NCI-H748 (cell line): ENCODE measurements at regions not wholly inside any gene's neighbourhood (a gene's known extent, or its start where the extent isn't known, plus 50 kb on each side); places are given as distances from the start of the nearest gene placed in this dataset.
A peak's percentile ranks its signal among the peaks of the same experiment; 100 is the strongest.

Source experiments
- DNase-seq: peaks from one replicate; lab custom pipeline; 2025; ENCODE audit not compliant: unreplicated experiment; lab: John Stamatoyannopoulos, UW

DNA sequence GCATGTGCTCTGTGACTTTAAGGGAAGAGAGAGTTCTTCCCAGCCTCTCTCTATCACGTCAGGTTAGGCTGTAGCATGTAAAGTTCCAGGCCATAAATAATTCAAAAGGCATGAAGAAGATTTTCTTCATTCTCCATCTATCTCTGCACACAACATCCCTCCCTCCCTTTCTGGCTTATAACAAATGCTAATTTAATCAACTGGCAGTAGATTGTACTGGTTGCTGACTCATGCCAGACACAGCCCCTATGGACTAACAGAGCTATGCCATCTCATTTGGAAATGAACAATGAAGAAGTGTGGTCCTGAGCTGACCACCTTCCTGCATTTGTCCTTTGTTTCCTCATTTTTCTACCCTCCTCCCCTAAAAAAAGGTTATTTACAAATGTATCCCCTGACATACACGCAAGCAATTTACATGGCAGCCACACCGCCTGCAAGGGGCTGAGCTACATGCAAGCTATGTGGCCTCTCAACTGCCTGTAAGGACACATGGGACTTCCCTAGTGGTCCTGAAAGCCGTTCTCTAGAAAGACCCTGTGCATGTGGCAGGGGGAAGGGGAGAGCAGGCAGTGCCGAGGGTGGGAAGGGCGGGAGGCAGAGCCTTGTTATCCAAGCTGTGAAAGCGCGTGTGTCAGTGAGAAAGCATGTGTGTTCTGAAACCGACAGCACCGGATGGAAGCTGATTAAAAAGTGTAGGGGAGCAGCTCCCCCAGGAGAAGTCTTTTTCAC is 90.9 kb upstream of the KLF7 start:
- peak; percentile 43 for DNase-seq

DNA sequence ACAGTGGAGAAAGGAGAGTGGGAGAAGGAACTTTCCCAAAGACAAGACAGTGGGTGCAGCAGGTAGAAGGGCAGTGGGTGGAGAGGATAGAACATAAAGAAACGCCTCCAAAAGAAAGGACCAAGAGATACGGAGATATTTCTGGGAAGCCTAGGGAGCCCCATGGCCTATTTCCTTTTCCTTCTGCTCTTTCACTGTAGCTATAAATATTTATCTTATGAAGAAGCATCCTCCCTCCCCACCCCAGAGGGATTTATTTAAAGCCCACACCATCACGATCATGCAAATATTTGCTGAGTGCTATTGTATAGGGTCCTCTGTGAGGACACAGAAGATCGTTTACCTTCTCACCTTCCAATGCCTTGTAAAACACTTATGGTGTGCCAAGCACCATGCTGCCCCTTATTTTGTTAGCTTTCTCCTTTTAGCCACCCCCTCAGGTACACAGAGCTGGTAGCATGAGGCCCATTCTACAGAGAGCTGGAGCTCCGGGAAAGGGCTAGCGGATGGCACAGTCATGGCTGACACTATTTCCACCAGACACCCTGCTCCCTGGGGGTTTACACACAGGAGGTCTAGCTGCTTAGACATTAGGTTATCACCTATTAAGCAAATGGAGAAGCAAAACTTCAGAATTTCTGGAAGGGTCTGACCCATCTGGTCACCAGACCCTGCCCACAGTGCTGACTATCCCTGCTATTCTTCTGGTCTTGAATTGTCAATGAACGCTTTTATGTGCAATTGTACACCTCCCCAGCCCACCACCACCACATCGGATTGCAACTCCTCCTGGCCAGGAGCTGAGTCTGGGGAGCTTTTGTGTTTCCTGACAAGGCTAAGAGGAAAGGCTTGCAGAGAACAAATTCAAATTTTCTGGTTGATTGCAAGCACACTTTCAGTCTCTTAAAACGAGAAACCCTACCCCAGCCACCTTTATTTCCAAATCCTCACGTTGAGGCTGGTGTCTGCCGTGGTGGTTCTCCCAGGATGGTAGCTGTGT is 91.8 kb upstream of the KLF7 start:
- peak; percentile 93 for DNase-seq

DNA sequence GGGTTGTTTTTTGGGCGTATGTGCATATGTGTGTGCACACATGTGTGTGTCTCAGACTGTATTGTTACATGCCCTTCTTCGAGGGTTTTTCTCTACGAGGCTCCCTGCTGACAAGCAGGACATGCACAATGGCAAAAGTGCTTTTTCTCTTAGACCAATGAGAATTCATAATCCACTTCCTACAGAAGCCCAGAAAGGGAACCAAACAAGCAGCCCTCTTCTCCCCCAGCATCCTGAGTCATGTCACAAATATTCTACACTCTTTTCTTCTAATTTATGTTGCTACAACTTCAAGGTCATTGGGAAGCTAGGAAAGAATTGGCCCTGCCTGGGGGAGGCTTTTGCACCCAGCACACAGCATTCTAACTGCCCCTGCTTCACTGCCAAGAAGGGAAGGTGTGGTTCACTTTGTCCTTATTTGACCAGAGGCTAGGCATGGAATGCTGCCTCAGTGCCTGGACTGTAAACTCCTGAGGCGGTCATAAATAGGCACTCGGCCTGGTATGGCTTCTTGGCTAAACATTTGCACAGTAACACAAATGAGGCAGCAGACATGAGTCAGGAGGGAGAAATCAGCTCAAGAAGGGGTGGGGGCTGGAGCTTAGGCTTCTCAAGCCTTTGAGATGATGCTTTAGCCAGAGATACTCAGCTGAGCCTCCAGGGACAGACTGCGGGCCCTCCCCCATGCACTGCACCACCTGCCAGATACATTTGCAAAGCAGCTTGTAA is 92.7 kb upstream of the KLF7 start:
- peak; percentile 46 for DNase-seq

DNA sequence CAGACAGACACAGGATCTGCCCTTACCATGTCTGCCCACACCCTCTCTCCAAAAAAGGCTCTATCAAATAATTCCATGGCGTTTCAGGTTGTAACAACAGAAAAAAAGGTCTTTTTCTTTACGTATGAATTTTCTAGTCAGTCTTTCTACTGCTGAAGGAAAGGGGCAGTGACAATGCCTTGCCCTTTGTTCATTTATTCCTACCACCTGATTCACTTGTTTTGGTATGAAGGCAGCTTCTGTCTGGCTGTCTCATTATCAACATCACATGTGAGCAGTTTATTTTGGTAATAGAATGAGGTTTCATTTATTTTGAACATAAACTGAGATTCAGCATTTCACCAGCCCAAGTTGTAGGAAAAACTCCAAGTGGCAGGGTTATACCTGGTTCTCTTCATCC is 94.3 kb upstream of the KLF7 start:
- no peak for DNase-seq

GRCh38 chr2:207260947-207261346 is 95.2 kb upstream of the KLF7 start:
- DNase-seq = no peak

DNA sequence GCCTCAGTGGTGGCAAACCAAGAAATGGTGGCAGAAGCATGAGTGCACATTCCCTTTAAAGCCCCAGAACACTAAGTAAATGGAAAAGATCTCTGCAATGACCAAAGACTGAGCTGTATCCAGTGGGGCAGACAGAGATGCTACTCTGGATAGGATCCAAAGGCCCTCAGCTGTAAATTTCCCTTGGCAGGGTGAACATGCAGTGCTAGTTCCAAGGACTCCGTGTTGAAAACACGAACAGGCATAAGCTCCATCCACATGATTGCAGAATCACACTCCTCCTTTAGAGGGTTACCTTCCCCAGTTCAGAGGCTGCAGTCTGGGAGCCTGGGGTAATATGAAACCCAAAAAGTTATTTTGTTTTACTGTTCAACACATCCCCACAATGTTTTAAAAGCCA is 98.6 kb upstream of the KLF7 start:
- no peak for DNase-seq

GRCh38 chr2:207265332-207265731 is 99.6 kb upstream of the KLF7 start:
- no peak for DNase-seq

DNA sequence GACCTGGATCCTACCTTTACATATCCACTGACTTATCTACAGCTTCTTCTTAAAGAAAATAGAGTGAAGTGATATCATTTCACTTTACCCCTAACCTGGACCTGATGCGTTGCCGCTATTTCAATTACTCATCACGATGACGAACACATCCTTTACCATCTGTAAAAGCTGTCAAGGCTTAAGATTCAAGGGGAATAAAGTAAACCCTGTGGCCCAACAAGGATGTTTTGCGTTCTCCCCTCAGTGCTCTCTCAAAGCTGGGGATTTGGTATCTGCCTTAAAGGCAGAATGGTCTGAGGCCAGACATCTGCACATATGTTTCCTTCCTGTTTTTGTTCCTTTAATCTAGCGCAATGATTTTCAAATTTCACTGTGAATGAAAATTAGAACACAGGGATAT is 100.1 kb upstream of the KLF7 start:
- DNase-seq = no peak

DNA sequence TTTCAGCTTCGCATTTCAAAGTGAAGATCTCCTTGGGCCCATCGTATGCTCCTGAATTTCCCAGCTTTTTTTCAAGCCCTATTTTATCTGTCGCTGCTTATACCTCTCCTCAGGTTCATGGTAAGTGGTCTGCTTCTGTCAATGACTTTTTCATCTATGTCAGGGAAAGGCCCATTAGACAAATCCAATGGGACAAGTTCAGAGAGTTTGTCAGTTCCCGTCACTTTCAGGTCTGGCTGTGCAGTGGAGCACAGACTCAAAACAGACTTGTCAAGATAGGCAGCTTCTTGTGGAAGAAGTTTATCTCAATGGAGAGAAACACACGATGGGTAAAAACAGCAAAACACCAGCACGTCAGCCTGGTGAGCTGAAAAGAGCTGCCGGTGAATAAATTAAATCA is 100.9 kb upstream of the KLF7 start:
- DNase-seq = no peak

DNA sequence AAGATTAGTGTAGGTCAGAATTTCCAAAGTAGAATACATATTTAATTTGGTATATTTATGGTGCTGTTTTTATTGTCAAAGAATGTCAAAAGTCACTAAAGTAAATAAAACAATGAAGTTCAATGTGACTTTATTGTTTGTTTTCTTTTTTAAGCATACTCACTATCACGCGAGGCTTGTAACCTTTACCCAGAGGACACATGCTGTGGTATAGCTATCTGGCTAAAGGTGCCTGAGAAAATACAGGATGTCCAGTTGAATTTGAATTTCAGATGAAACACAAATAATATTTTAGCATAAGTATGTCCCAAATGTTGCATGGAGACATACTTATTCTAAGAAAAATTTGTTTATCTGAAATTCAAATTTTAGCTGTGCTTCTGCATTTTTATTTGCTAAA is 103.3 kb upstream of the KLF7 start:
- DNase-seq = no peak

- DNase-seq = no peak
Measured at GRCh38 chr2:207274530-207275189, 108.9 kb upstream of the KLF7 start.

GRCh38 chr2:207275779-207276178 is 110.0 kb upstream of the KLF7 start:
- no peak for DNase-seq

DNA sequence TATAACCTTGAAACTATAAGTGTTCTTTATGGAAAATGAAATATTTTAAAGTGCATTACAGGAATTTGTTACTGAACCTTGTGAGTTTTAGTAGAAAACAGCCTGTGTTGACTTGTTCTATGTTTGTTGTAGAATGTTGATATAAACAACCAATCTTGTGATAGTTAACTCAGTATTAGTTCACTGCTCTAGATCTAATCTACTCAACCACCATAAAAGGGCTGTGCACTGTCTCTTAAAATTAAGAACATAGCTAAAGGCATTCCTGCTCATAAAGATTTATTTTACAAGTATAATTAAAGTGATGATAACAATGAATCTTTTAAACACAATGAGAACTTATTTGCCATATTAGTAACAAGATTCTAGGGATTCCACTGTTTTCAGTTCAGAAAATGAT is 110.5 kb upstream of the KLF7 start:
- no peak for DNase-seq

DNA sequence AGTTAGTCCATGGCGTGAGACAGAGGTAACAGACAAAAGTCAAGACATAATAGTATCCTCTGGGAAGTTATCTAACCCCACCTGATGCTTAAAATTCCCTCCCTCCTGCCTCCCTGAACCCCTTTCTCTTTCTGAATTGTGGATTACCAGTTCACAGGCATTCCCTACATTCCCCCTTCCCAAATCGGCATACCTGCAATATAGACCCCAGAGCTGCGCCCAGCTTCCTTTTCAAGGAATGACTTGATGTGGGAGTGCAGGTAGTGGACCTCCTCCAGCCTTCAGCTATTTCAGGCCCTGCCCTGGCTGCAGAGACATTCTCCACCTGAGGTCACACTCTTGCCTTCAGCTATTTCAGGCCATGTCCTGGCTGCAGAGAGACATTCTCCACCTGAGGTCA is 111.1 kb upstream of the KLF7 start:
- DNase-seq = no peak

- DNase-seq = no peak
Measured at GRCh38 chr2:207279520-207279919, 113.8 kb upstream of the KLF7 start.

DNA sequence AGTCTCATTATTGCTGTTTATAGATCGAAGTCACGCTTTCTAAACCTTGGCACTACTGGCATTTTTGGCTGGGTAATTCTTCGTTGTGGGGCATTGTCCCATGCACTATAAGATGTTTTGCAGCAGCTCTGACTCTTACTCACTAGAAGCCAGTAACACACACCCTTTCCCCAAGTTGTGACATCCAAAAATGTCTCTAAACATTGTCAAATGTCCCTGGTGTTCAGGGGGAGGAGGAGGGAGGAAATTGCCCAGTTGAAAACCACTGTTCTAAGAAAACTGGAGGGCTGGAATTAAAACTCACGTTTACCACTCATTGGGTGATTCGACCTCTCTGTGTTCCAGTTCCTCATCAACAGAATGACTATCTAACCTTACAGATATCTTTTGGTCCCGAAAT is 115.7 kb upstream of the KLF7 start:
- DNase-seq = no peak

DNA sequence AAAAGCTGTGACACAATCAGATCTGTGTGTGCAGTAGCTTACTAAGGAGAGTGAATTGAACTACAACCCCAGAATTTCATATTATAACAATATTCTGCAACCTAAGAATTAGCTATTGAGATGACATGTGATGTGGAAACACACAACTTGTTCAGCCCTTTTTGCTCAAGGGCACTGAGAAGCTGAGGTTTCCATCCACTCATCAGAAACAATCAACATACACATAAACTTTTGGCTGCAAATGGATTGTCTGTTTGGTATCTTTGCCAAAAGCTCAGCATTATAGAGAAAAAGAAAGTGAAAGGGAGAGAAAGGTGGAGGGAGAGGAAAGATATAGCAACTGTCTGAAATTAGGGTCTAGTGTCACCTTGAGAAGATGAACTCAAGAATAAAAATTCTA is 117.2 kb upstream of the KLF7 start:
- no peak for DNase-seq

GRCh38 chr2:207283356-207283755 is 117.6 kb upstream of the KLF7 start:
- DNase-seq = no peak

- no peak for DNase-seq
Measured at GRCh38 chr2:207284556-207285472, 119.1 kb upstream of the KLF7 start.

- peak; percentile 19 for DNase-seq
Measured at GRCh38 chr2:207285473-207285815, 119.7 kb upstream of the KLF7 start.
